ENCODE measurements at regions not wholly inside any gene's neighbourhood (a gene's known extent, or its start where the extent isn't known, plus 50 kb on each side); places are given as distances from the start of the nearest gene placed in this dataset.

DNA sequence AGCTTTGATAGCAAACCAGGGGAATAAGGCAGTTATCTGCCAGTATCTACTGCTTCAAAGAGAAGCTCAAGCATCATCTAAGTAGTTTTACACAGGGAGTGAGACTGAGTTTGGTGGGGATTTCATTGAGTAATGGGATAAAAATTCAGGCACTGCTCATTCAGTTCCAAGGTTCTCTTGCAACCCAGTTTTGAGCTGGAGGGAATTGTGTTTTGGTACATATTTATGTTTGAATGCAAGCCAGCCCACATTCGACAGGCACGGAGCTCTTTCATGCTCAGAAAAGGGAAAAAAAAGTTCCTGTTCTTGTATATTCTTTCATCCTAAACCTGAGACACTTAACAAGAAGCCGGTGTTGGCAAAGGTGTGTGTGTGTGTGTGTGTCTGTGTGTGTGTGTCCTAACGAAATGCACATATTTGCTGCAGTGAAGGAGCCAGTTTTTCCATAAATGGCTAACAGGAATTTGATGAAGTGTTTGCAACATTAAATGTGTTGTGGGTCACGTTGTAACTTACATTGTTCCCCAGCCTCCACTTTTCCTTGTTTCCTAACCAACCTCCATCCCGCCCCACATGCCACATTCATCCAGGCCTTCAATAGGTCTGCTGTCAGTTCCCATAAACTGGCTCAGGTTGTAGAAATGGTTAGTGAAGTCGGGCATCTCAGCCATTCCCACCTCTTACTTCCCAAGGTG lies 311.1 kb downstream of the TXNL1 start:
- Mint-ChIP-seq H3K9me3 (ENCODE audit: unreplicated experiment) (peaks cover 2% of the 10 kb centered on the region), H3K27me3 (ENCODE audit: low read depth, unreplicated experiment) (peaks cover 7% of the 10 kb centered on the region), H3K36me3 (ENCODE audit: low read depth, unreplicated experiment) (no peaks in the 10 kb centered on the region), H3K4me3 (ENCODE audit: unreplicated experiment) (no peak overlapping the region), H3K4me1 (ENCODE audit: low read depth, unreplicated experiment) (peaks cover 9% of the 10 kb centered on the region), H3K27ac (ENCODE audit: unreplicated experiment) (no peak overlapping the region)
- no peaks in the 10 kb centered on the region for H4K20me1 ChIP-seq (ENCODE audit: insufficient read depth, low read length)
- H3K79me2 ChIP-seq (ENCODE audit: insufficient read depth, low read length), result no peaks in the 10 kb centered on the region
- H3K4me3 ChIP-seq (ENCODE audit: insufficient read depth, low read depth, low read length), result no peak overlapping the region
- no peak overlapping the region for H3K4me2 ChIP-seq (ENCODE audit: low read length)
- H3K9ac ChIP-seq (ENCODE audit: low read length), result no peak overlapping the region
- DNase-seq (ENCODE audit: low read depth) (peak; percentile 51), FAIRE-seq (peak; percentile 79)
- no peaks in the 10 kb centered on the region for H3K36me3 ChIP-seq (ENCODE audit: insufficient read depth, low read length)
- TF ChIP-seq EZH2 (IDR thresholded peaks at IDR 0.05; ENCODE audit: insufficient read depth, low read length), result no peak
- TF ChIP-seq, protein P1, sequence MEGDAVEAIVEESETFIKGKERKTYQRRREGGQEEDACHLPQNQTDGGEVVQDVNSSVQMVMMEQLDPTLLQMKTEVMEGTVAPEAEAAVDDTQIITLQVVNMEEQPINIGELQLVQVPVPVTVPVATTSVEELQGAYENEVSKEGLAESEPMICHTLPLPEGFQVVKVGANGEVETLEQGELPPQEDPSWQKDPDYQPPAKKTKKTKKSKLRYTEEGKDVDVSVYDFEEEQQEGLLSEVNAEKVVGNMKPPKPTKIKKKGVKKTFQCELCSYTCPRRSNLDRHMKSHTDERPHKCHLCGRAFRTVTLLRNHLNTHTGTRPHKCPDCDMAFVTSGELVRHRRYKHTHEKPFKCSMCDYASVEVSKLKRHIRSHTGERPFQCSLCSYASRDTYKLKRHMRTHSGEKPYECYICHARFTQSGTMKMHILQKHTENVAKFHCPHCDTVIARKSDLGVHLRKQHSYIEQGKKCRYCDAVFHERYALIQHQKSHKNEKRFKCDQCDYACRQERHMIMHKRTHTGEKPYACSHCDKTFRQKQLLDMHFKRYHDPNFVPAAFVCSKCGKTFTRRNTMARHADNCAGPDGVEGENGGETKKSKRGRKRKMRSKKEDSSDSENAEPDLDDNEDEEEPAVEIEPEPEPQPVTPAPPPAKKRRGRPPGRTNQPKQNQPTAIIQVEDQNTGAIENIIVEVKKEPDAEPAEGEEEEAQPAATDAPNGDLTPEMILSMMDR (IDR thresholded peaks at IDR 0.05; ENCODE audit: insufficient read depth, low read depth, low read length), result no peak
- no peak overlapping the region for H2AFZ ChIP-seq (ENCODE audit: low read depth, low read length)
- H3K4me1 ChIP-seq (ENCODE audit: insufficient read depth, low read length), result no peaks in the 10 kb centered on the region
- no peak overlapping the region for H3K27ac ChIP-seq (ENCODE audit: low read depth, low read length)
- H3K9me3 ChIP-seq (ENCODE audit: insufficient read depth, low read depth, low read length), result no peaks in the 10 kb centered on the region
- H3K27me3 ChIP-seq (ENCODE audit: insufficient read depth, low read length), result no peaks in the 10 kb centered on the region

DNA sequence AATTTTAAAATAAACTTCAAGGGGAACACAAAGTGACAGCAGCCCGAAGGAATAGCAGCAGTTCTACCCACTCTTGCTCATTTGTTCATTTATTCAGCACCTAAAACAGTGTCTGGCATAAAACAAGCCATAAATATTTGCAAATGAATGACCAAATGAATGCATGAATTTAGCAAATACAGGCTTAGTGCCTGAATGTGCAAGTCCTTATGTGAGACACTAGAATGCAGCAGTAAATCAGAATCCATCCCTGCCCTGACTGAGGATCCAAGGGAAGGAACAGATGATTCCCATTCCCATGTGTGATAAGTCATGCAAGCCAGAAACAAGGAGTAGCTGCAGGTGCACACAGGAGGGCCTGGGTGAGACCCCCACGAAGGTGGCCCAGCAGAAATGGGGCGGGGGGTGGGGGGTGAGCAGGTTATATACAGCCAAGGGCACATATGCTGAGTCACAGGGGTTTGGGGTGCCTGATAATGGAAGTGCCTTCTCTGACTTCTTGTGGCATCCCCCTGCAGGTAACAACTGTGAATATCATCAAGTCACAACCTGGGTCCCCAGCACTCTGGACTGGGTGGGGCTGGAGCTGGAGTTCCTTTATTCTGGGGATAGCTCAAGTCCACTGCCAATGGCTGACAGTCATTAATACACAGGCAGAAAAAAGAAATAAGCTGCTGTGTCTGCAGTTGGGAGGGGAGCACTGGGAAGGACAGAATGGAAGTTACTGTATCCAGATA lies 311.9 kb downstream of the TXNL1 start:
- Histone ChIP-seq H3K27me3 (ENCODE audit: insufficient read depth, low read length) (no peaks in the 10 kb centered on the region), H3K9me3 (ENCODE audit: insufficient read depth, low read depth, low read length) (no peaks in the 10 kb centered on the region), H3K79me2 (ENCODE audit: insufficient read depth, low read length) (no peaks in the 10 kb centered on the region), H3K4me3 (ENCODE audit: insufficient read depth, low read depth, low read length) (no peak overlapping the region), H3K4me1 (ENCODE audit: insufficient read depth, low read length) (no peaks in the 10 kb centered on the region), H3K4me2 (ENCODE audit: low read length) (no peak overlapping the region), H2AFZ (ENCODE audit: low read depth, low read length) (no peak overlapping the region), H4K20me1 (ENCODE audit: insufficient read depth, low read length) (no peaks in the 10 kb centered on the region), H3K36me3 (ENCODE audit: insufficient read depth, low read length) (no peaks in the 10 kb centered on the region), H3K27ac (ENCODE audit: low read depth, low read length) (no peak overlapping the region), H3K9ac (ENCODE audit: low read length) (no peak overlapping the region)
- Mint-ChIP-seq H3K4me1 (ENCODE audit: low read depth, unreplicated experiment) (peaks cover 9% of the 10 kb centered on the region), H3K36me3 (ENCODE audit: low read depth, unreplicated experiment) (no peaks in the 10 kb centered on the region), H3K9me3 (ENCODE audit: unreplicated experiment) (peaks cover 2% of the 10 kb centered on the region), H3K27ac (ENCODE audit: unreplicated experiment) (peak overlapping the region; percentile 47), H3K27me3 (ENCODE audit: low read depth, unreplicated experiment) (peaks cover 7% of the 10 kb centered on the region), H3K4me3 (ENCODE audit: unreplicated experiment) (no peak overlapping the region)
- no peak for TF ChIP-seq EZH2 (IDR thresholded peaks at IDR 0.05; ENCODE audit: insufficient read depth, low read length)
- TF ChIP-seq, protein P1 (IDR thresholded peaks at IDR 0.05; ENCODE audit: insufficient read depth, low read depth, low read length), result no peak
- DNase-seq (ENCODE audit: low read depth) (no peak), FAIRE-seq (no peak)

DNA sequence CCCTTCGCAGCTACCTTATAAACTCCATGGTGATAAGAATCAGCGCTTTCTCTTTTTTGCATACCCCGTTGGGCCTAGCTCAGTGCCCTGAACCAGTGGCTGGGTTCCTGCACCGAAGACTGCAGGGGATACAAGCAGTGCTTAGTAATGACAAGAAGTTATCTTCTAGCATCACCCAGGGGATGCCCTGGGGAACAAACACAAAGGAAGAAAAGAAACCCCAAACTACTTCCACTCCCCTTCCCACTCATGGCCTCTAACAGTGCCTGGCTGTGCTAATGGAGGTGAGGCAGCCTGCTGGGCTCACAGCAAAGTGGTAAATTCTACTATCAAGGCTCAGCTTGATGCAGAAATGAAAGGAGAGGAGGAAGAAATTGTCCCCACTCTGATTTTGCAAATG lies 314.7 kb downstream of the TXNL1 start:
- Histone ChIP-seq H3K27ac (ENCODE audit: low read depth, low read length) (no peak overlapping the region), H3K4me2 (ENCODE audit: low read length) (no peak overlapping the region), H2AFZ (ENCODE audit: low read depth, low read length) (no peak overlapping the region), H3K79me2 (ENCODE audit: insufficient read depth, low read length) (no peaks in the 10 kb centered on the region), H3K9me3 (ENCODE audit: insufficient read depth, low read depth, low read length) (no peaks in the 10 kb centered on the region), H3K9ac (ENCODE audit: low read length) (no peak overlapping the region), H3K27me3 (ENCODE audit: insufficient read depth, low read length) (no peaks in the 10 kb centered on the region), H3K4me1 (ENCODE audit: insufficient read depth, low read length) (no peaks in the 10 kb centered on the region), H3K4me3 (ENCODE audit: insufficient read depth, low read depth, low read length) (no peak overlapping the region), H3K36me3 (ENCODE audit: insufficient read depth, low read length) (no peaks in the 10 kb centered on the region), H4K20me1 (ENCODE audit: insufficient read depth, low read length) (no peaks in the 10 kb centered on the region)
- Mint-ChIP-seq H3K27me3 (ENCODE audit: low read depth, unreplicated experiment) (peaks cover 10% of the 10 kb centered on the region), H3K36me3 (ENCODE audit: low read depth, unreplicated experiment) (no peaks in the 10 kb centered on the region), H3K4me3 (ENCODE audit: unreplicated experiment) (no peak overlapping the region), H3K4me1 (ENCODE audit: low read depth, unreplicated experiment) (no peaks in the 10 kb centered on the region), H3K9me3 (ENCODE audit: unreplicated experiment) (no peaks in the 10 kb centered on the region), H3K27ac (ENCODE audit: unreplicated experiment) (no peak overlapping the region)
- DNase-seq (ENCODE audit: low read depth) (no peak), FAIRE-seq (no peak)
- no peak for TF ChIP-seq EZH2 (IDR thresholded peaks at IDR 0.05; ENCODE audit: insufficient read depth, low read length)
- TF ChIP-seq, protein P1 (IDR thresholded peaks at IDR 0.05; ENCODE audit: insufficient read depth, low read depth, low read length), result no peak
